B cell (primary cell): ENCODE measurements at regions not wholly inside any gene's neighbourhood (a gene's known extent, or its start where the extent isn't known, plus 50 kb on each side); places are given as distances from the start of the nearest gene placed in this dataset.

Source experiments
- EZH2 ChIP-seq: IDR thresholded peaks from 2 replicates; pipeline ENCODE4 v1.6.1; 2012; ENCODE audit warnings: borderline replicate concordance, low read depth, mild to moderate bottlenecking, moderate library complexity, low read length; ENCODE audit not compliant: insufficient read depth, poor library complexity, severe bottlenecking
- TF ChIP-seq, protein P1 (sequence below): fragments of 200-600 bp; IDR thresholded peaks from one replicate; pipeline ENCODE4 v1.8.0; 2022; ENCODE audit warnings: antibody characterized with exemption, mild to moderate bottlenecking

DNA sequence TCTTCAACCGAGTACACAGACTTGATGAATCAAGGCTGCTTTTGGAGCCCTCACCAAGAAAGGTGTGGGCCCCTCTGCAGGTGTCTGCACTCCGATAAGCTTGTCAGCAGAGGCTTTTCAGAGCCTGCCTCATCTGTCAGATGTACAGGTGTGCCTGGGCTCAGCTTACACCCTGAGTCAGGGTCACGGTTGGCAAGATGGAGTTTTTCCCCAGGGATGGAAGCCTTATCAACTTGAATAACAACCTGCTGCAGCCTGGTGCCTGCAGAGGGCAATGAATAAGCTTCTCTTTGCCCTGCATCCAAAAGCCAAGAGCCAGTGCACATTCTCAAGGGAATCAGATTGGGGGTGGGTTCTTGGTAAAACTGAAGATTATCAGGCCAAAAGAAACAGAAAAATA, 427.1 kb downstream of the CD83 start:
- TF ChIP-seq, protein P1, sequence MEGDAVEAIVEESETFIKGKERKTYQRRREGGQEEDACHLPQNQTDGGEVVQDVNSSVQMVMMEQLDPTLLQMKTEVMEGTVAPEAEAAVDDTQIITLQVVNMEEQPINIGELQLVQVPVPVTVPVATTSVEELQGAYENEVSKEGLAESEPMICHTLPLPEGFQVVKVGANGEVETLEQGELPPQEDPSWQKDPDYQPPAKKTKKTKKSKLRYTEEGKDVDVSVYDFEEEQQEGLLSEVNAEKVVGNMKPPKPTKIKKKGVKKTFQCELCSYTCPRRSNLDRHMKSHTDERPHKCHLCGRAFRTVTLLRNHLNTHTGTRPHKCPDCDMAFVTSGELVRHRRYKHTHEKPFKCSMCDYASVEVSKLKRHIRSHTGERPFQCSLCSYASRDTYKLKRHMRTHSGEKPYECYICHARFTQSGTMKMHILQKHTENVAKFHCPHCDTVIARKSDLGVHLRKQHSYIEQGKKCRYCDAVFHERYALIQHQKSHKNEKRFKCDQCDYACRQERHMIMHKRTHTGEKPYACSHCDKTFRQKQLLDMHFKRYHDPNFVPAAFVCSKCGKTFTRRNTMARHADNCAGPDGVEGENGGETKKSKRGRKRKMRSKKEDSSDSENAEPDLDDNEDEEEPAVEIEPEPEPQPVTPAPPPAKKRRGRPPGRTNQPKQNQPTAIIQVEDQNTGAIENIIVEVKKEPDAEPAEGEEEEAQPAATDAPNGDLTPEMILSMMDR = no peak
- TF ChIP-seq EZH2 = no peak
